GM19395 (cell line): ENCODE measurements at regions not wholly inside any gene's neighbourhood (a gene's known extent, or its start where the extent isn't known, plus 50 kb on each side); places are given as distances from the start of the nearest gene placed in this dataset.
"Not testable (repeated sequence)": the region's sequence is repeated elsewhere in the genome, so short reads cannot be mapped to it uniquely, and the experiment has no call there.

ENCODE experiments used
- ATAC-seq: cut with Tn5 transposase; IDR thresholded peaks from one replicate; pipeline ENCODE4 v1.9.1; 2021; ENCODE audit warnings: mild to moderate bottlenecking, moderate library complexity; ENCODE audit not compliant: unreplicated experiment

DNA sequence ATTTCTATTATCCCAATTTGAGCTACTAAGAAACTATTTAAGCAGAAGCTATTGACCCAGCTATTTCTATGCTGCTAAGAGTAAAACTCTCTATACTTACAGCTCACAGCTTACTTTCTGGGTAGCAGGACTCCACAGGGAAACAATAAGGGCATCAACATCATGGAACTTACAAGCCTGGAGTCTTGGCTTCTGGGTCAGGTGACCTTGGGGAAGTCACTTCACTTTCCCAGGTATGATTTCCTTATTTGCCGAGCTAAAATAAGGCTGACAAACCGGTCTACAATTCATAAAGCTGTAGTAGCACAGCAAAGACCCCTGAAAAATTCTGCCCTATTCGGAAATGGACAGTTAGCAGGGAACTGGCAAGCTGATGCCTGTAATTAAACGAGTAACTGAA lies 278.3 kb upstream of the NR2F2 start:
- no peak for ATAC-seq

DNA sequence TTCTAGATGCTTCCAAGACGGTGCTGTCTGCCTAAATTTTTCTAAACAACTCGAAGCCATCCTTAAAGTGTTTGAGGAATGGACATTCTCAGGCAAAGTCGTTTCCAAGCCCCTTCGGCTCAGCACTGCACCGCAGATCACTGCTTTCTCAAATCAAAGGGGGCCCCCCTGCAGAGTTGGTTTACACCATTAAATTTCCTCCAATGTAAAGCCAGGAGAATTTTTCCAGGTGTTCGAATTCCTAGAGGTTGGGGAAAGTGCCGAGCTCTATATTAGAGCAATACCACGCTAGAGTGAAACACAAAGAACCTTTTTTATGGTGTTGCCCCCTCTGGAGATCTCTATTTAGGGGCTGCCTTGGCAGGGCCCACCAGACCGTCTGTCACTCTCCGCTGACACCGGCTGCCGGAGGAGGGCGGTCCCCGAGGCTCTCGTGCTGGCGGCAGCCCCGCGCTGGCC lies 277.9 kb upstream of the NR2F2 start:
- ATAC-seq = no peak

DNA sequence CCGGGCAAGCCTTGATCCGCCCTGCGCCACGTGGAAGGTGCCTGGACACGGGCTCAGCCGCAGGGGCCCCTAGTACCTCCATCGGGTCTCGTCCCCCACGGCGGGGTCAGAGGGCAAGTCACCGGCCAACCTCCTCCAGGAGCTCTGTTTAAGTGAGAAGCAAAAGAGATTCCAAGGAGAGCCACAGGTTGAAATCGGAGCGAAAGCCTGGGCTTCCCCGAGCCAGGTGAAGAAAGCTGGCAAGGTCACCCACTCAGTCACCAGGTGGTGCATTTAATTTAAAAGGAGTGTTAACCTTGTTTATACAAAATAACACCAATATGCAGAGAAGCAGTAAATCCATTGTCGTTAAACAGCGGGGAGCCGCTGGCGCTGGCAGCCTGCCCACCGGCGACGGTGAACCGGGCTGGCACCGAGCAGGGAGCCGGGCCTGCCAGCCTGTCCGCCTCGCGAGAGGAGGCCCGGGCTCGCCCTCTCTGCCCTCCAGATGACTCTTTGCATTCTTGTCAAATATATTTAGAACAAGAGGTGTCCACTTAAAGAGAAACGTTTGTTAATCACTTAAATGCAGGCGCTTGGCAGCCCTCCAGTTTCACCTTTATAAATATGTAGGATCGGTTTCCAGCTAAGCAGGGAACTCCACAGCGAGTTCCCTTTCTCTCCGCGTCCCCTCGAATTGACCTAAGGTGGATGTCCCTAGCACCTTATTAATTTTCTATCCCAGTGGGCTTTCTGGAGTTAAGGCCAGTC lies 277.3 kb upstream of the NR2F2 start:
- no peak for ATAC-seq

DNA sequence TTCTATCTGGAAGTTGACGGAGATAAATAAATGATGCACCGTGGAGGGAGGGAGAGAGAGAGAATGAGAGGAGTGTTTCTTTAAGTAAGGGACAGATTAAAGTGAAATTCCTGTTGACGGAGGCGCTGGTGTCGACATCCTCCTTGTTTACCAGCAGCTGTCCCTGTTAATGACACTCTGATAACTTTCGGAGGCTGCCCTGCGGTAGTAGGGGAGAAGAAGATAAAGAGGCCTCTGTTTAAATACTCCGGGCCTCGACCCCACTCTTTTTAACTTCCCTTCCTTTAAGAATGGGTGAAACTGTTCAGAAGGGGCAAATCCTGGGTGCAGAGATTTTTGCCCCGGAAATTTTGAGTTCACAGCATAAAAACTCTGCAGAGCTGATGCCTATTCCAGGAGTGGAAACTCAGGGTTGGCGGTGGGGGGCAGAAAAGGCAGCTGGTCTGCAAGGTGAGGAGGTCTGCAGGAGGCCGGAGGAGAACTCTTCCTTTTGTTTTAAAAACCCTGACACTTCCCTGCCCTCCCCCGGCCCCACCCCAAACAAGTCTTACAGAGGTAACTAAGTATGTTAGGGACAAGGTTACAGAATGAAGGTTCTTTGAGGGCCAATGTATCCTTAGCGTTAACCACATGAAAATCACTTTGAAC lies 276.6 kb upstream of the NR2F2 start:
- ATAC-seq = no peak

DNA sequence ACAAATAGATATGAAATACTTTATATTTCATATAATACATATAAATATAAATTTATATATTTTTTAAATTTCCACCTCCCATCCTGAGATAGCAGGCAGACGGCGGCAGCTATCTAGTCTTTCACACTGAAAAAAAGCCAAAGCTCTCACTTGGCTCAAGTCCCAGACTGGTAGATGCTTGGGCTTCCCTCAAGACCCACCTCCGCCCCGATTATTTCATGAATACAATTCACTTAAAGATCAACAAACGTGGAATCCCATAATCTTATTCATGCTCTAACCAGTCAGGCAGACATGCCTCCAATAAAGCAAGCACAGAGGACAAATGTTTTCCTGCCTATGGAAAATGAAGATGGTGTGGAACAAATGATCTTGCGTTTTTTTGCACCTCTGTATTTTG lies 275.9 kb upstream of the NR2F2 start:
- no peak for ATAC-seq

DNA sequence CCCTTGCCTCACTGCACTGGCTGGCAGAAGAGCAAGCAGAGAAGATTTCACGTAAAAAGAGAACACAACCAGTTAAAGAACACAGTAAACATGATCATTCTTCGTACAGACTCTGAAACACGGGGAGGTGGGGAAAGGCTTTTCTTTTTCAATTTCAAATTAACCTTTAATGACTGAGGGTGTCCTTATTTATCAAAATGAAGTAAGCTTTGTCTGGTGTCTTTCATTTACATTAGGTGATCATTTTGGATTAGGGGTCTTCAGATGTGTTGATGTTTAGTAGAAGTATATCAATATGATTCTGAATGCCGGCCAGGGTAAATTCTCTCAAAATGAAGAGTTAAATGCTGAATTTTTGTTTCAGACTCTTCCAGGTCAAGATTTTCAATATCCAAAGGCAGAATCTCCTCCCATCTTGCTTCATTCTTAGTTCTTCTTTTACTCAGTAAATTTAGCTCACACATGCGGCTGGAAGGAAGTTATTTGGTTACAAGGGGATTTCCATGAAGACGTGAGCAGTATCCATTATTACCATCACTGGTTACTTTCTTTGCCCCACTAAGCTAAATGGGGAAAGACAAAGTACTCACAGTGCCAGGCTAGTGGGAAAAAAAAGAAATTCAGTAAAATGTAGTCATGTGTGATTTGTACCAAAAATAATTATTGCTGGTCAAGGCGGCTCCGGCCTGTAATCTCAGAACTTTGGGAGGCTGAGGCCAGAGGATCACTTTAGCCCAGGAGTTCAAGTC lies 272.2 kb upstream of the NR2F2 start:
- ATAC-seq = peak; percentile 81

DNA sequence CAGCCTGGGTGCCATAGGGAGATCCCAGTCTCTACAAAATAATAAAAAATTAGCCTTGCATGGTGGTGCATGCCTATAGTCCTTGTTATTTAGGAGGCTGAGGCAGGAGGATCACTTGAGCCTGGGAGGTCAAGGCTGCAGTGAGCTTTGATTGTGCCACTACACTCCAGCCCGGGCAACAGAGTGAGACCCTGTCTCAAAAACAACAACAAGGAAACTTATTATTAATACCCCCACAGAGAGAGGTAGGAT lies 271.7 kb upstream of the NR2F2 start:
- ATAC-seq = not testable (repeated sequence)

DNA sequence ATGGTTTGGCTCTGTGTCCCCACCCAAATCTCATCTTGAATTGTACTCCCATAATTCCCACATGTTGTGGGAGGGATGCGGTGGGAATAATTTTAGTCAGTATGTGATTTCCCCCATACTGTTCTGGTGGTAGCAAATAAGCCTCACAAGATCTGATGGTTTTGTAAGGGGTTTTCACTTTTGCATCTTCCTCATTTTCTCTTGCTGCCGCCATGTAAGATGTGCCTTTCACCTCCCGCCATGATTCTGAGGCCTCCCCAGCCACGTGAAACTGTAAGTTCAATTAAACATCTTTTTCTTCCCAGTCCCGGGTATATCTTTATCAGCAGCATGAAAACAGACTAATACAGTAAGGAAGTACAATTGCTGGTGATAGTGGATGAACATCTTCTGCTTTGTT lies 269.9 kb upstream of the NR2F2 start:
- ATAC-seq = not testable (repeated sequence)

DNA sequence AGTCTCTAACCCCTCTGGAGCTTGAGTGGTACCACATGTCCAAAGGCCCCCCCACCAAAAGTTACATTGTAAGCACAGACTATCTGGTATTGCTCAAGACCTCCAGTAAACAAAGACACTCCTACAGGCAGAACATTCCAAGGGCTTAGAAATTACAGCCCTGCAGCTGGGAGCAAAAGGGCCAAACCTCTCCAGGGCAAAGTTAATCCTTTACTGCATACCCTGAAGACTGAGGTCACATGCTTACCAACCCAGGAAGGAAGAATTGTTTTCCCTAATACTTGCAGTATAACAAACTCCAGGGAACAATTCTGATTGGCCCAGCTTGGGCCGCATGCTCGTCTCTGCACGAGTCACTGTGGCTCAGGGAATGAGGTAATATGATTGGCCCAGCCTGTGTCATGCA lies 266.1 kb upstream of the NR2F2 start:
- ATAC-seq = no peak

DNA sequence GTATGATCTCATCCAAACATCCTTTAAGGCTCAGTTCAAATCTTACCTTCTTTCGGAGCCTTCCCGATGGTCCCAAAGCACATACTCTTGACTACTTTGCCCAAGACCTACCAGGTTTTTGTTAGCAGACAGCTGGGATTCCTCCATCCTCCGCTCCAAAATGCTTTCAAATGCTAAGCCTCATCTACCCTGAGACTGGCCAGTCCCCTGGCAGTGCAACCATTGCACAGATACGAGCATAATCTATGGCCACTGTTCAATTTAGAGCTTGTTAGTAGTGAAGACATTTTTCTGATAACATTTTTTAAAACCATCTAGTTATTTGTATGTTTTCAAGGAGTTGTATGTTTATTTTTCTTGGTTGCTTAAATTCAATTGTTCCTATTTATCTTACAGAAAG lies 264.4 kb upstream of the NR2F2 start:
- ATAC-seq = no peak

DNA sequence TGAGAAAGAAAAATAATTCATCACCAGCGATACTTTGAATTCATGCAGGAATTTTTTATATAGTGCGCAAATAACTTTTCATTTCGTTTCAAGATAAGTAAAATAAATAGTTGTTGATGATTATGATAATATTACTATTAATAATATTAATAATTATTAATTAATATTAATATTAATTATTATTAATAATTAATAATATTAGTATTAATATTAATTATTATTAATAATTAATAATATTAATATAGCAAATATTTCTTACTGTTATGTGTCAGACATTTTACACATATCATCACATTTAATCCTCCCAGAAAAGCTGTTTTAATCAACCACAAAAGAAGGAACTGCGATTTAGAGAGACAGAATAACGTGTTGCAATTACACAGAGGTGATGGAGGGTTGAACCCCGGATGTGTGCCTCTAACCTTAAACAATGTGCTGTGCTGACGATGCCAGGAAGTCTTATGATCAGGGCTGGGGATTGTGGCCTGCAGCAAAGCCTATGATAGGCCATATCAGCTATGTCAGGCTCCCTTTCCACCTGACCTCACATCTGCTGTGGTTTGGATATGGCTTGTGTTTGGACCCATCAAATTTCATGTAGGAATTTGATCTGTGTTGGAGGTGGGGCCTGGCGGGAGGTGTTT lies 263.5 kb upstream of the NR2F2 start:
- ATAC-seq = no peak

DNA sequence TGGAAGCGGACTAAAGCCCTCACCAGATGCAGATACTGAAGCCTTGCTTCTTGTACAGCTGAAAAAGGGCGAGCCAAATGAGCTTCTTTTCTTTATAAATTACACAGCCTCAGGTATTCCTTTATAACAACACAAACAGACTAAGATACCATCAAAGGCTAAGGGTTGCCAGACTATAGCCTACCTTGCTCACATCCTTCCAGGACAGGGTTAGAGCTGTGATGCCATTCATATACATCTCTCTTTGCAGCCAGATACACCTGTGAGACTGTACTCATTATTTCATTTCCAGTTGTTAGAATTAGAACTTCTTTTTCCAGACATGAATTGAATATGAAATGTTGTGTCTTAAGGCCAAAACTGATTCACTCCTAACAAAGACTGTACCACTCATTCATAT lies 262.8 kb upstream of the NR2F2 start:
- no peak for ATAC-seq

DNA sequence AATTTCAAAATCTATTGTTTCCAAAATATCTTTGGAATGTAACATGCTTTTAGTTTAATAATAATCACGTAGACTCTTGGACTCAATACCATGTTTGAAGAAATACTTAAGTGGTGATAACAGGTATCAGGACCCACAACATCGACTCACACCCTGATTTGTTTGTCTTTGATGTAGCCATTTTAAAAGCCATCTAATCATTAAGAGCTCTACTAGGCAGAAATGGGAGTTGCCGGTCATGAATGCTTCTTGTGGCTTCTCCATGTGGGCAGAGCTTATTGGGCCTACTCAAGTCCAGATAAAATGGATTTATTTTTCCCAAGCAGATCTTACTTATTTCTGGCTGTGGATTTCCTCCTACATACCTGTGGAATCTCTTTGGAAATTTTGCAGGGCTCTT lies 261.6 kb upstream of the NR2F2 start:
- ATAC-seq = no peak

DNA sequence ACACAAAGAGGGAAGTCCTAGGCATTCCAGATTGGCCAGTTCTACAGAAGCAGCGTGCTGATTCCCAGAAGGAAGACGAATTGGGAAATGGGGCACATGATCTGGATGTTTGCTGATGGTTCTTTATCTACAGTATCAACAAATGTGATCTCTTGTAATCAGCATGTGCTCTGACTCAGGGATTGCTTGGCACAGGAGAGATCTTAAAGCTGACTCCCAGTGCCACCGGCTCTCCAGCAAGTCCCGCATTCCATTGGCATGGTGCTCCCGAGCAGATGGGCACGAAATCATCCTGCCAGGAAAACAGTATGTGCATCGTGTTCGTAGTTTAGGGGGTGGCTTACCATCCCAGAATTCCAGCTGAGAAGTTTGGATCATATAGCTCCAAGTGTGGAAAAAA lies 259.9 kb upstream of the NR2F2 start:
- no peak for ATAC-seq

DNA sequence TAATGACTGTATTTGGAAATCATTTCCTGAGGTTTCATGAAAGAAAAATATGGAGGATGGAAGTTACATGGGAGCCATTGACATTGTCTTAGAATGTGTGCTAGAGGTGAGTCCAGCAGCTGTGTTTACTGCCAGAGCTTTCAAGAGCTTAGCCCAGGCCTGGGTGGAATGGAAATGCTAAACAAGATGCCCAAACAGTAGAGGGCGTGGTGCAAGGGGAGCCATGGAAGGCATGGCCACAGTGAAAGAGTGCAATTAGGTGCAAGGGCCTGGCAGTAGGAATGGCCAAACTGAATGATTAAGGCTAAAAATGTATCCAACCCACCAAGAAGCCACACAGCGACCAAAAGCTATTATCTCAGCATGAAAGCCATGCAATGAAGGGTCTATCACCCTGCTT lies 257.7 kb upstream of the NR2F2 start:
- ATAC-seq = no peak

DNA sequence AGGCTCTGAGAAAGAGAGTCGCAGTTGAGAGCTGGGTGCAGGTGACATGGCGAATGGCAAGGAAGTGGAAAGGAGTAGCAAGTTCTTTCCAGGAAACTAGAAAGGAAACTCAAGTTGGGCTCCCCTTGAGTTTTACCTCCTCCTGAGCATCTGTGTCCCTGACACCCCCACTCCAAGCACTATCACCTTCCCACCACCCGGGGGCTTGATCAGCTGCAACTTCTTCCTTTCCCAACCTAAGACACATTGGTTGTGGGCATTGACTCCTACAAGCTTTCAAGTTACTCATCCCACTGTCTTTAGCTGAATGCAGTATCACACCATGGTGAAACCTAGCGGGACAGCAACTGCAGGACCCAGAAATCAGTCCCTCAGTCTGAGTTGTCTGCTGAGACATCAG lies 256.6 kb upstream of the NR2F2 start:
- ATAC-seq = no peak

DNA sequence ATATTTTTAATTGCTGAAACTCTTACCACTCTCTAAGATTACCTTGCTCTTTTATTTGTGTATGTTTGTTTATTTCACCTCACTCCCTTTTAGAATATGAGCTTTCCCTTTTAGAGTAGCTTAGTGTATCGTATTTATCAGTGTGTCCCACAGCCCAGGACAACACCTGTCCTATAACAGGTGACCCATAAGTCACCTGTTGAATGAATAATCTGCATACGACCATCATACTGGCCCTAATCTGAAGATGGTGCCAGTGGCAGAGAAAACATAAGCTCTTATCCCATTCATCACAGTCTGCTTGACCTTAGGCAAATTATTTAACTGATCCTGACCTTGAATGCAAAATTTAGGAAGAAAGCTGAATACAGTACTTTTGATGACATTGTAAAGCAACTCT lies 254.6 kb upstream of the NR2F2 start:
- no peak for ATAC-seq

DNA sequence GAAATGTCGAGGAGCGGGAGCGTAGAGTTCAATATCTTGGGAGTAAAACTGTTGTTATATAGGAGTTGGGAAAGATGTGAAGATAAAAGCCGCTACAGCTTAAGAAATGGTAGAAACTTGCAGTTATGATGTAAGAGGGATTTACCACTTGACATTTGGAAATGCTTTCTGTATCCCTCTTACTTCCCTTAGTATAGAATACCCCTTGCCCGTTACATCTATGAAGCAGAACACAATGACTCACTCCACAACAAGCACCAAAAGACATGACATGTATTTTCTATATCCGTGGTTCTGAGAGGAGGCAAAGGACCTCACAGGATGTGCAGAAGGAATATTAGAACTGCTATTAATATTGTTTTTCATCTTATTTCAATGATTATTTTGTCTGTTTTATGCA lies 254.2 kb upstream of the NR2F2 start:
- no peak for ATAC-seq

DNA sequence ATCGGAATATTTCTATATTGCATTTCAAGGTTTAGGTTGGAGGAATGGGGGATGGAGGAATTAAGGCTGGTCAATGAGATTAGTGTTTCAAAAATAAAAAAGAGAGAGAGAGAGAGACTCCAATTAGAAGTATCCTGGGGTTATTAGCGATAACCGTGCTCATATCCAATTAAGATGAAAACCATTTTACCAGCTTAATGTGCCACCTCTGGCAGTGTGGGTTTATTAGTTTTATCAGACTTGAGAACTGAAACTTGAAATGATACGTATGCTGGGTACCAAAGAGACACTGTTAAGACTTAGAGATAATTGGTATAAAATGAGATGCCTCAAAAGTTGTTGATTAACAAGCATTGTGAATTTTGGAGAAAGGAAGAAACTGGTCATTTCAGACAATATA lies 251.5 kb upstream of the NR2F2 start:
- no peak for ATAC-seq

DNA sequence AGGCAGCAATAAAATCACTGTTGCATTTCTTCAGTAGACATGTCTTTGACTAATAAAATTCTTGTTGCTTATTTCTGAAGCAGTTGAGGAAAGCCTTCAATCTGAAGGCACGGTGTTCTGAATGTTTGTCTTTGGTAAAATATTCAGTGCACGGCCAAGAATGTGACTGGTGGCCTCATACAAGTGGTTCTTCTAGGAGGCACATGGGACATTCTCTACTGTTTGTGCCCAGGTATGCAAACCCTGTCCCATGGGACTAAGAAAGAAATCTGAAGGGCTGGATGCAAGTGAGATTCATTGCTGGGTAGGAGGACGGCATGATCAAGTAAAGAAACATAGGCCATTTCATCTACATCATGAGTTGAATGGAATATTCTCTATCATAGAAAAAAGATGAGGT lies 250.6 kb upstream of the NR2F2 start:
- ATAC-seq = no peak

DNA sequence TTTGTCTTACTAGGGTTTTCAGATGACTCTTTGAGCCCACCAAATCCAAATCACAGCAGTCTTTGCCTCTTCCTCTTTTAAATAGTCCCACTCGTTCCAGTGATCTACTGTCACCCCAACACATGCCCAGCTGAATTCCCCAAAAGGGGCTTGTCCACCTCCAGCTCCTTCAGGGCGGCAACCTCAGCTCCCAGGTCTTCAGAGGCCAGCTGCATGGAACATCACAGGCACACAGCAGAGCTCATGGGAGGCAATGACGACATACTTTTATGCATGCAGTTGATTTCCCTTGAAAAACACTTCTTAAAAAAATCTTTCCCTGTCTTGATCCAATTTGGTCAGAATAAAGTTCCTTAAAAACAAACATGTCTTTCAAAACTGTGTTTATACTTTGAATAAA lies 244.3 kb upstream of the NR2F2 start:
- ATAC-seq = no peak
